Neural cell (in vitro differentiated cells): ENCODE measurements at regions not wholly inside any gene's neighbourhood (a gene's known extent, or its start where the extent isn't known, plus 50 kb on each side); places are given as distances from the start of the nearest gene placed in this dataset.
A peak's percentile ranks its signal among the peaks of the same experiment; 100 is the strongest.

Experiments
- H2AFZ ChIP-seq: fragments of 200-600, 300-800 bp; sonication (generic), shearing (Covaris generic); 2 replicates; pipeline ENCODE4 v1.6.0; 2014; ENCODE audit warnings: low read depth, mild to moderate bottlenecking, antibody characterized with exemption, low read length, moderate library complexity
- H3F3A ChIP-seq: fragments of 200-600 bp; shearing (Covaris generic); 2 replicates; pipeline ENCODE4 v1.6.1; 2016; ENCODE audit warnings: mild to moderate bottlenecking, moderate library complexity, mixed read lengths, antibody characterized with exemption, low read length; ENCODE audit not compliant: insufficient read depth, poor library complexity, severe bottlenecking
- H3K27ac ChIP-seq: fragments of 200-600, 300-800 bp; sonication (generic), shearing (Covaris generic); 2 replicates; pipeline ENCODE4 v1.5.1; 2014; ENCODE audit warnings: mild to moderate bottlenecking, low read length, moderate library complexity
- H3K27me3 ChIP-seq: fragments of 300-800, 200-600 bp; sonication (generic), shearing (Covaris generic); 2 replicates; pipeline ENCODE4 v1.6.0; 2014; ENCODE audit warnings: mild to moderate bottlenecking, low read depth, low read length, moderate library complexity; ENCODE audit not compliant: insufficient read depth
- H3K36me3 ChIP-seq: fragments of 300-800, 200-600 bp; sonication (generic), shearing (Covaris generic); 2 replicates; pipeline ENCODE4 v1.5.1; 2014; ENCODE audit warnings: mild to moderate bottlenecking, antibody characterized with exemption, low read length, moderate library complexity; ENCODE audit not compliant: insufficient read depth
- H3K4me2 ChIP-seq: fragments of 300-800, 200-600 bp; sonication (generic), shearing (Covaris generic); 2 replicates; pipeline ENCODE4 v1.6.0; 2014; ENCODE audit warnings: mild to moderate bottlenecking, low read length
- H3K4me3 ChIP-seq: fragments of 300-800, 200-600 bp; sonication (generic), shearing (Covaris generic); 2 replicates; pipeline ENCODE4 v1.5.1; 2014; ENCODE audit warnings: mild to moderate bottlenecking, low read length, moderate library complexity
- H3K79me2 ChIP-seq: fragments of 200-600 bp; shearing (Covaris generic); replicated peaks from 2 replicates; pipeline ENCODE4 v1.6.0; 2014; ENCODE audit warnings: mild to moderate bottlenecking, low read length, moderate library complexity; ENCODE audit not compliant: insufficient read depth
- H3K9ac ChIP-seq: fragments of 300-800, 200-600 bp; sonication (generic), shearing (Covaris generic); 2 replicates; pipeline ENCODE4 v1.6.1; 2016; ENCODE audit warnings: mild to moderate bottlenecking, low read length, mixed read lengths
- H3K9me2 ChIP-seq: fragments of 200-600 bp; shearing (Covaris generic); 2 replicates; pipeline ENCODE4 v1.6.1; 2016; ENCODE audit warnings: mild to moderate bottlenecking, low read length, mixed read lengths; ENCODE audit not compliant: insufficient read depth
- H3K9me3 ChIP-seq: fragments of 200-600, 300-800 bp; sonication (generic), shearing (Covaris generic); 2 replicates; pipeline ENCODE4 v1.6.1; 2016; ENCODE audit warnings: mild to moderate bottlenecking, mixed run types, low read length, moderate library complexity, mixed read lengths
- H4K20me1 ChIP-seq: fragments of 200-600 bp; shearing (Covaris generic); 2 replicates; pipeline ENCODE4 v1.6.1; 2016; ENCODE audit warnings: mild to moderate bottlenecking, mixed run types; ENCODE audit not compliant: insufficient read depth
- EP300 ChIP-seq: fragments of 450-650 bp; conservative IDR thresholded peaks from 2 replicates; pipeline ENCODE4 v1.6.1; 2014; ENCODE audit warnings: antibody characterized with exemption, mild to moderate bottlenecking, moderate library complexity; ENCODE audit not compliant: poor library complexity, severe bottlenecking
- EZH2 ChIP-seq: fragments of 200-600, 300-800 bp; shearing (Covaris generic), sonication (generic); IDR thresholded peaks from 2 replicates; pipeline ENCODE4 v1.6.1; 2014; ENCODE audit warnings: antibody characterized with exemption, low read length, borderline replicate concordance, mild to moderate bottlenecking; ENCODE audit not compliant: insufficient read depth, poor library complexity, severe bottlenecking
- MXI1 ChIP-seq: fragments of 450-650 bp; conservative IDR thresholded peaks from 2 replicates; pipeline ENCODE4 v1.6.1; 2014; ENCODE audit warnings: antibody characterized with exemption, mild to moderate bottlenecking; ENCODE audit not compliant: poor library complexity, severe bottlenecking
- POLR2AphosphoS5 ChIP-seq: IDR thresholded peaks from 2 replicates; pipeline ENCODE4 v1.6.1; 2012
- RAD21 ChIP-seq: fragments of 450-650 bp; conservative IDR thresholded peaks from 2 replicates; pipeline ENCODE4 v1.6.1; 2014; ENCODE audit warnings: antibody characterized with exemption, mild to moderate bottlenecking, moderate library complexity
- SMC3 ChIP-seq: fragments of 450-650 bp; conservative IDR thresholded peaks from 2 replicates; pipeline ENCODE4 v1.6.1; 2014; ENCODE audit warnings: antibody characterized with exemption, mild to moderate bottlenecking, moderate library complexity; ENCODE audit not compliant: poor library complexity
- TAF1 ChIP-seq: IDR thresholded peaks from 2 replicates; pipeline ENCODE4 v1.6.1; 2012; ENCODE audit warnings: low read depth
- TF ChIP-seq, protein P1 (sequence below): IDR thresholded peaks from 2 replicates; pipeline ENCODE4 v1.6.1; 2012; ENCODE audit warnings: borderline replicate concordance
- TF ChIP-seq, protein P2 (sequence below): fragments of 450-650 bp; IDR thresholded peaks from 2 replicates; pipeline ENCODE4 v1.5.1; 2014; ENCODE audit warnings: antibody characterized with exemption, mild to moderate bottlenecking, moderate library complexity; ENCODE audit not compliant: poor library complexity, severe bottlenecking

DNA sequence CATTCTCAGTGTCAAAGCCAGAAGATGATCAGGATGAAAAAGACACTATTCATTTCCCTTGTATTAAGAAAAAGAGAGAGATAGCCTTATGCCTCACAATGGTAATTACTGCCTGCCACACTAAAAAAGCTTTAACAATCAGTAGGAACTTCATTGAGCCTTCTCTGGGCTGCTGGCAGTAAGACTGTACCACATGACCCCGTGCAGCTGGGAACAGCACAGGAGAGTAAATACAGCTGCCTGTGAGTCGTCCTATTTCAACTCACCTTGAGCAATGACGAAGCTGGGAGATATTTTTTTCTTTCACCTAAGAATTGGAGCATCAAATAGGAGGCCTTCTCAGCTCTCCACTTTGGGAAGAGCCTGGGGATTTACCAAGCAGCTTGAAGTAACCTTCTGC is 316.3 kb downstream of the GABRB2 start:
- Histone ChIP-seq H4K20me1 (no peaks in the 10 kb centered on the region), H3K9ac (no peak overlapping the region), H3K9me2 (no peaks in the 10 kb centered on the region), H3K9me3 (no peaks in the 10 kb centered on the region), H3K36me3 (no peaks in the 10 kb centered on the region), H2AFZ (peak overlapping the region; percentile 15), H3F3A (no peaks in the 10 kb centered on the region), H3K4me3 (no peak overlapping the region), H3K27ac (peak overlapping the region; percentile 11), H3K4me2 (no peak overlapping the region), H3K79me2 (no peaks in the 10 kb centered on the region), H3K27me3 (no peaks in the 10 kb centered on the region)
- TF ChIP-seq RAD21 (no peak), TAF1 (no peak), EP300 (no peak), EZH2 (no peak), MXI1 (no peak), POLR2AphosphoS5 (no peak), SMC3 (no peak)
- TF ChIP-seq, protein P1, sequence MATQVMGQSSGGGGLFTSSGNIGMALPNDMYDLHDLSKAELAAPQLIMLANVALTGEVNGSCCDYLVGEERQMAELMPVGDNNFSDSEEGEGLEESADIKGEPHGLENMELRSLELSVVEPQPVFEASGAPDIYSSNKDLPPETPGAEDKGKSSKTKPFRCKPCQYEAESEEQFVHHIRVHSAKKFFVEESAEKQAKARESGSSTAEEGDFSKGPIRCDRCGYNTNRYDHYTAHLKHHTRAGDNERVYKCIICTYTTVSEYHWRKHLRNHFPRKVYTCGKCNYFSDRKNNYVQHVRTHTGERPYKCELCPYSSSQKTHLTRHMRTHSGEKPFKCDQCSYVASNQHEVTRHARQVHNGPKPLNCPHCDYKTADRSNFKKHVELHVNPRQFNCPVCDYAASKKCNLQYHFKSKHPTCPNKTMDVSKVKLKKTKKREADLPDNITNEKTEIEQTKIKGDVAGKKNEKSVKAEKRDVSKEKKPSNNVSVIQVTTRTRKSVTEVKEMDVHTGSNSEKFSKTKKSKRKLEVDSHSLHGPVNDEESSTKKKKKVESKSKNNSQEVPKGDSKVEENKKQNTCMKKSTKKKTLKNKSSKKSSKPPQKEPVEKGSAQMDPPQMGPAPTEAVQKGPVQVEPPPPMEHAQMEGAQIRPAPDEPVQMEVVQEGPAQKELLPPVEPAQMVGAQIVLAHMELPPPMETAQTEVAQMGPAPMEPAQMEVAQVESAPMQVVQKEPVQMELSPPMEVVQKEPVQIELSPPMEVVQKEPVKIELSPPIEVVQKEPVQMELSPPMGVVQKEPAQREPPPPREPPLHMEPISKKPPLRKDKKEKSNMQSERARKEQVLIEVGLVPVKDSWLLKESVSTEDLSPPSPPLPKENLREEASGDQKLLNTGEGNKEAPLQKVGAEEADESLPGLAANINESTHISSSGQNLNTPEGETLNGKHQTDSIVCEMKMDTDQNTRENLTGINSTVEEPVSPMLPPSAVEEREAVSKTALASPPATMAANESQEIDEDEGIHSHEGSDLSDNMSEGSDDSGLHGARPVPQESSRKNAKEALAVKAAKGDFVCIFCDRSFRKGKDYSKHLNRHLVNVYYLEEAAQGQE, result no peak
- TF ChIP-seq, protein P2, sequence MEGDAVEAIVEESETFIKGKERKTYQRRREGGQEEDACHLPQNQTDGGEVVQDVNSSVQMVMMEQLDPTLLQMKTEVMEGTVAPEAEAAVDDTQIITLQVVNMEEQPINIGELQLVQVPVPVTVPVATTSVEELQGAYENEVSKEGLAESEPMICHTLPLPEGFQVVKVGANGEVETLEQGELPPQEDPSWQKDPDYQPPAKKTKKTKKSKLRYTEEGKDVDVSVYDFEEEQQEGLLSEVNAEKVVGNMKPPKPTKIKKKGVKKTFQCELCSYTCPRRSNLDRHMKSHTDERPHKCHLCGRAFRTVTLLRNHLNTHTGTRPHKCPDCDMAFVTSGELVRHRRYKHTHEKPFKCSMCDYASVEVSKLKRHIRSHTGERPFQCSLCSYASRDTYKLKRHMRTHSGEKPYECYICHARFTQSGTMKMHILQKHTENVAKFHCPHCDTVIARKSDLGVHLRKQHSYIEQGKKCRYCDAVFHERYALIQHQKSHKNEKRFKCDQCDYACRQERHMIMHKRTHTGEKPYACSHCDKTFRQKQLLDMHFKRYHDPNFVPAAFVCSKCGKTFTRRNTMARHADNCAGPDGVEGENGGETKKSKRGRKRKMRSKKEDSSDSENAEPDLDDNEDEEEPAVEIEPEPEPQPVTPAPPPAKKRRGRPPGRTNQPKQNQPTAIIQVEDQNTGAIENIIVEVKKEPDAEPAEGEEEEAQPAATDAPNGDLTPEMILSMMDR, result no peak

DNA sequence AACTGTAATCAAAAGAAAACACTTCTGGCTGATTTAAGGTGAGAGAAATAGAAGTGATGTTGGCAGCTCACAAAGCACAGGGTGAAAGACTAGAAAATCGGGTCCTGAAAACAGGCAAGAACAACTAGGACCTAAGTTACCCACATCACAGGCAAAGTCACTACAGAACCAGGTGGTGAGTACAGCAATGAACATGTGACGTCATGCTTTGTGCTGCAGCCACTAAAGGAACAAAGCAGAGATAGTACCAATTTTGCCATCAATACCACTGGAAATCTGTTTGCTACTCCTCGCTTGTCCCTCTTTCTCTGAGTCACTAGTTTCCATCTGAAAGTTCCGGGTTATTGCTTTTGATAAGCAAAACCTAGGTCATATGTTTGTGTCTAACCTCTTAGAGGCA is 326.7 kb downstream of the GABRB2 start:
- Histone ChIP-seq H4K20me1 (no peaks in the 10 kb centered on the region), H2AFZ (no peak overlapping the region), H3K36me3 (no peaks in the 10 kb centered on the region), H3K4me2 (no peak overlapping the region), H3K4me3 (no peak overlapping the region), H3K9me3 (peaks cover 8% of the 10 kb centered on the region), H3K79me2 (no peaks in the 10 kb centered on the region), H3K27me3 (no peaks in the 10 kb centered on the region), H3K9ac (no peak overlapping the region), H3K9me2 (no peaks in the 10 kb centered on the region), H3F3A (no peaks in the 10 kb centered on the region), H3K27ac (no peak overlapping the region)
- TF ChIP-seq, protein P2, result no peak
- TF ChIP-seq, protein P1, result no peak
- TF ChIP-seq SMC3 (no peak), POLR2AphosphoS5 (no peak), EZH2 (no peak), TAF1 (no peak), RAD21 (no peak), EP300 (no peak), MXI1 (no peak)
